ENCODE measurements at regions not wholly inside any gene's neighbourhood (a gene's known extent, or its start where the extent isn't known, plus 50 kb on each side); places are given as distances from the start of the nearest gene placed in this dataset.

GRCh38 chr5:125120012-125120411, 373.6 kb upstream of the ZNF608 start:
- DNase-seq = no peak
- TF ChIP-seq POLR2A (IDR thresholded peaks at IDR 0.05; ENCODE audit: low read length) = no peak
- no peak for TF ChIP-seq GATA1 (IDR thresholded peaks at IDR 0.05; ENCODE audit: low read depth, low read length)

- no peak for TF ChIP-seq POLR2A (IDR thresholded peaks at IDR 0.05; ENCODE audit: low read length)
- no peak for TF ChIP-seq GATA1 (IDR thresholded peaks at IDR 0.05; ENCODE audit: low read depth, low read length)
- DNase-seq = no peak
Measured at GRCh38 chr5:125125031-125125823, 378.8 kb upstream of the ZNF608 start.

- TF ChIP-seq POLR2A (IDR thresholded peaks at IDR 0.05; ENCODE audit: low read length) (no peak), GATA1 (IDR thresholded peaks at IDR 0.05; ENCODE audit: low read depth, low read length) (no peak)
- DNase-seq = no peak
Measured at GRCh38 chr5:125126050-125126449, 379.6 kb upstream of the ZNF608 start.

GRCh38 chr5:125129151-125129806, 382.8 kb upstream of the ZNF608 start:
- no peak for DNase-seq

GRCh38 chr5:125130591-125130990, 384.2 kb upstream of the ZNF608 start:
- no peak for TF ChIP-seq POLR2A (IDR thresholded peaks at IDR 0.05; ENCODE audit: low read length)
- TF ChIP-seq GATA1 (IDR thresholded peaks at IDR 0.05; ENCODE audit: low read depth, low read length) = no peak

More at GRCh38 chr5:125129151-125129806, 382.8 kb upstream of the ZNF608 start:
- no peak for TF ChIP-seq POLR2A (IDR thresholded peaks at IDR 0.05; ENCODE audit: low read length)
- TF ChIP-seq GATA1 (IDR thresholded peaks at IDR 0.05; ENCODE audit: low read depth, low read length) = no peak

GRCh38 chr5:125134216-125135081, 388.0 kb upstream of the ZNF608 start:
- DNase-seq = no peak
- no peak for TF ChIP-seq GATA1 (IDR thresholded peaks at IDR 0.05; ENCODE audit: low read depth, low read length)
- no peak for TF ChIP-seq POLR2A (IDR thresholded peaks at IDR 0.05; ENCODE audit: low read length)

More at GRCh38 chr5:125130591-125130990, 384.2 kb upstream of the ZNF608 start:
- DNase-seq = no peak

GRCh38 chr5:125137535-125137934, 391.1 kb upstream of the ZNF608 start:
- TF ChIP-seq POLR2A (IDR thresholded peaks at IDR 0.05; ENCODE audit: low read length) (no peak), GATA1 (IDR thresholded peaks at IDR 0.05; ENCODE audit: low read depth, low read length) (no peak)
- DNase-seq = no peak

- TF ChIP-seq POLR2A (IDR thresholded peaks at IDR 0.05; ENCODE audit: low read length) (no peak), GATA1 (IDR thresholded peaks at IDR 0.05; ENCODE audit: low read depth, low read length) (no peak)
- DNase-seq = no peak
Measured at GRCh38 chr5:125138266-125138665, 391.8 kb upstream of the ZNF608 start.

GRCh38 chr5:125139590-125139989, 393.2 kb upstream of the ZNF608 start:
- no peak for DNase-seq
- TF ChIP-seq GATA1 (IDR thresholded peaks at IDR 0.05; ENCODE audit: low read depth, low read length) (no peak), POLR2A (IDR thresholded peaks at IDR 0.05; ENCODE audit: low read length) (no peak)

GRCh38 chr5:125140220-125140619, 393.8 kb upstream of the ZNF608 start:
- no peak for TF ChIP-seq GATA1 (IDR thresholded peaks at IDR 0.05; ENCODE audit: low read depth, low read length)
- no peak for TF ChIP-seq POLR2A (IDR thresholded peaks at IDR 0.05; ENCODE audit: low read length)
- DNase-seq = no peak

GRCh38 chr5:125140855-125141254, 394.4 kb upstream of the ZNF608 start:
- no peak for DNase-seq
- no peak for TF ChIP-seq GATA1 (IDR thresholded peaks at IDR 0.05; ENCODE audit: low read depth, low read length)

- TF ChIP-seq POLR2A (IDR thresholded peaks at IDR 0.05; ENCODE audit: low read length) = no peak
- no peak for TF ChIP-seq GATA1 (IDR thresholded peaks at IDR 0.05; ENCODE audit: low read depth, low read length)
- no peak for DNase-seq
Measured at GRCh38 chr5:125142458-125142857, 396.0 kb upstream of the ZNF608 start.

- DNase-seq = no peak
- no peak for TF ChIP-seq GATA1 (IDR thresholded peaks at IDR 0.05; ENCODE audit: low read depth, low read length)
- TF ChIP-seq POLR2A (IDR thresholded peaks at IDR 0.05; ENCODE audit: low read length) = no peak
Measured at GRCh38 chr5:125143011-125143410, 396.6 kb upstream of the ZNF608 start.

GRCh38 chr5:125148076-125148475, 401.6 kb upstream of the ZNF608 start:
- DNase-seq = no peak
- no peak for TF ChIP-seq POLR2A (IDR thresholded peaks at IDR 0.05; ENCODE audit: low read length)
- TF ChIP-seq GATA1 (IDR thresholded peaks at IDR 0.05; ENCODE audit: low read depth, low read length) = no peak

Data from erythroblast (primary cell).